GM12878 (cell line): ENCODE measurements at regions not wholly inside any gene's neighbourhood (a gene's known extent, or its start where the extent isn't known, plus 50 kb on each side); places are given as distances from the start of the nearest gene placed in this dataset.
"Not testable (repeated sequence)": the region's sequence is repeated elsewhere in the genome, so short reads cannot be mapped to it uniquely, and the experiment has no call there.

Experiments
- CHD2 ChIP-seq: IDR thresholded peaks from 2 replicates; pipeline ENCODE4 v1.6.1; 2011; ENCODE audit warnings: low read depth, low read length, improper control_type of control experiment, borderline replicate concordance
- CTCF ChIP-seq, 3 experiments: IDR thresholded peaks in 2 of 3; conservative IDR thresholded peaks in 1 of 3; 2 replicates each; pipeline ENCODE4 v1.5.1; 2011; ENCODE audit warnings: low read depth in 3 of 3, low read length in 3 of 3, mild to moderate bottlenecking in 3 of 3, control low read depth in 2 of 3, moderate library complexity in 2 of 3, inconsistent platforms in 1 of 3, mixed read lengths in 1 of 3; ENCODE audit not compliant: control insufficient read depth in 2 of 3, insufficient read depth in 1 of 3; ENCODE audit errors: extremely low read depth in 1 of 3
- ETV6 ChIP-seq, 2 experiments: fragments of 450-650 bp in 1 of 2; IDR thresholded peaks in 1 of 2; conservative IDR thresholded peaks in 1 of 2; 2 replicates each; pipeline ENCODE4 v1.6.1; 2014; ENCODE audit warnings: antibody characterized with exemption in 1 of 2, borderline replicate concordance in 1 of 2, low read depth in 1 of 2, mild to moderate bottlenecking in 1 of 2, moderate library complexity in 1 of 2
- HDAC6 ChIP-seq: fragments of 200-600 bp; sonication (generic); IDR thresholded peaks from one replicate; pipeline ENCODE4 v1.8.0; 2017; ENCODE audit warnings: antibody characterized with exemption; ENCODE audit not compliant: unreplicated experiment
- PKNOX1 ChIP-seq: fragments of 450-650 bp; IDR thresholded peaks from 2 replicates; pipeline ENCODE4 v1.6.1; 2016; ENCODE audit warnings: mild to moderate bottlenecking
- POLR2A ChIP-seq: IDR thresholded peaks from 2 replicates; pipeline ENCODE4 v1.6.1; 2011; ENCODE audit warnings: low read depth, mild to moderate bottlenecking, low read length
- SREBF2 ChIP-seq: IDR thresholded peaks from 2 replicates; pipeline ENCODE4 v1.6.1; 2012; ENCODE audit warnings: mild to moderate bottlenecking, low read length
- TF ChIP-seq, protein P1 (sequence below): IDR thresholded peaks from 2 replicates; pipeline ENCODE4 v1.6.1; 2012; ENCODE audit warnings: improper control_type of control experiment, low read depth, low read length; ENCODE audit not compliant: insufficient replicate concordance

- TF ChIP-seq HDAC6; POLR2A; ETV6 (conservative IDR thresholded peaks at IDR 0.05 in 1 of 2, IDR thresholded peaks at IDR 0.05 in 1 of 2; ENCODE audit: borderline replicate concordance in 1 of 2, low read depth in 1 of 2); SREBF2; CHD2; PKNOX1; CTCF (IDR thresholded peaks at IDR 0.05 in 2 of 3, conservative IDR thresholded peaks at IDR 0.05 in 1 of 3; ENCODE audit: control insufficient read depth in 2 of 3, extremely low read depth in 1 of 3, insufficient read depth in 1 of 3, low read depth in 3 of 3, low read length in 3 of 3): not testable (repeated sequence)
- TF ChIP-seq, protein P1, sequence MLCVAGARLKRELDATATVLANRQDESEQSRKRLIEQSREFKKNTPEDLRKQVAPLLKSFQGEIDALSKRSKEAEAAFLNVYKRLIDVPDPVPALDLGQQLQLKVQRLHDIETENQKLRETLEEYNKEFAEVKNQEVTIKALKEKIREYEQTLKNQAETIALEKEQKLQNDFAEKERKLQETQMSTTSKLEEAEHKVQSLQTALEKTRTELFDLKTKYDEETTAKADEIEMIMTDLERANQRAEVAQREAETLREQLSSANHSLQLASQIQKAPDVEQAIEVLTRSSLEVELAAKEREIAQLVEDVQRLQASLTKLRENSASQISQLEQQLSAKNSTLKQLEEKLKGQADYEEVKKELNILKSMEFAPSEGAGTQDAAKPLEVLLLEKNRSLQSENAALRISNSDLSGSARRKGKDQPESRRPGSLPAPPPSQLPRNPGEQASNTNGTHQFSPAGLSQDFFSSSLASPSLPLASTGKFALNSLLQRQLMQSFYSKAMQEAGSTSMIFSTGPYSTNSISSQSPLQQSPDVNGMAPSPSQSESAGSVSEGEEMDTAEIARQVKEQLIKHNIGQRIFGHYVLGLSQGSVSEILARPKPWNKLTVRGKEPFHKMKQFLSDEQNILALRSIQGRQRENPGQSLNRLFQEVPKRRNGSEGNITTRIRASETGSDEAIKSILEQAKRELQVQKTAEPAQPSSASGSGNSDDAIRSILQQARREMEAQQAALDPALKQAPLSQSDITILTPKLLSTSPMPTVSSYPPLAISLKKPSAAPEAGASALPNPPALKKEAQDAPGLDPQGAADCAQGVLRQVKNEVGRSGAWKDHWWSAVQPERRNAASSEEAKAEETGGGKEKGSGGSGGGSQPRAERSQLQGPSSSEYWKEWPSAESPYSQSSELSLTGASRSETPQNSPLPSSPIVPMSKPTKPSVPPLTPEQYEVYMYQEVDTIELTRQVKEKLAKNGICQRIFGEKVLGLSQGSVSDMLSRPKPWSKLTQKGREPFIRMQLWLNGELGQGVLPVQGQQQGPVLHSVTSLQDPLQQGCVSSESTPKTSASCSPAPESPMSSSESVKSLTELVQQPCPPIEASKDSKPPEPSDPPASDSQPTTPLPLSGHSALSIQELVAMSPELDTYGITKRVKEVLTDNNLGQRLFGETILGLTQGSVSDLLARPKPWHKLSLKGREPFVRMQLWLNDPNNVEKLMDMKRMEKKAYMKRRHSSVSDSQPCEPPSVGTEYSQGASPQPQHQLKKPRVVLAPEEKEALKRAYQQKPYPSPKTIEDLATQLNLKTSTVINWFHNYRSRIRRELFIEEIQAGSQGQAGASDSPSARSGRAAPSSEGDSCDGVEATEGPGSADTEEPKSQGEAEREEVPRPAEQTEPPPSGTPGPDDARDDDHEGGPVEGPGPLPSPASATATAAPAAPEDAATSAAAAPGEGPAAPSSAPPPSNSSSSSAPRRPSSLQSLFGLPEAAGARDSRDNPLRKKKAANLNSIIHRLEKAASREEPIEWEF = not testable (repeated sequence)
Observed at GRCh38 chr22:11324439-11325037, 4203.5 kb upstream of the OR11H1 start.
